Muscle layer of colon (tissue), 2 donors: ENCODE measurements at regions not wholly inside any gene's neighbourhood (a gene's known extent, or its start where the extent isn't known, plus 50 kb on each side); places are given as distances from the start of the nearest gene placed in this dataset.

Experiments
- H3K27ac ChIP-seq: one replicate; pipeline ENCODE4 v1.7.0; 2013; ENCODE audit warnings: low read depth, mild to moderate bottlenecking, low read length, moderate library complexity
- H3K27me3 ChIP-seq, 2 donors: one replicate each; pipeline ENCODE4 v1.7.0; 2013; ENCODE audit warnings: low read length in 2 of 2, mild to moderate bottlenecking in 2 of 2; ENCODE audit not compliant: insufficient read depth in 2 of 2, control insufficient read depth in 1 of 2
- H3K36me3 ChIP-seq: one replicate; pipeline ENCODE4 v1.7.0; 2013; ENCODE audit warnings: mild to moderate bottlenecking, low read length; ENCODE audit not compliant: insufficient read depth
- H3K4me1 ChIP-seq: one replicate; pipeline ENCODE4 v1.7.0; 2013; ENCODE audit warnings: mild to moderate bottlenecking, low read length; ENCODE audit not compliant: insufficient read depth
- H3K4me3 ChIP-seq, 2 donors: one replicate each; pipeline ENCODE4 v1.7.0; 2013; ENCODE audit warnings: low read length in 2 of 2, low read depth in 1 of 2, mild to moderate bottlenecking in 1 of 2, moderate library complexity in 1 of 2
- H3K9ac ChIP-seq: one replicate; pipeline ENCODE4 v1.7.0; 2013; ENCODE audit warnings: low read length
- H3K9me3 ChIP-seq: one replicate; pipeline ENCODE4 v1.7.0; 2013; ENCODE audit warnings: mild to moderate bottlenecking, low read length
- donor health status: abdominal sarcoma.
- donor health status: Adenocarcinoma of cecum.

- Histone ChIP-seq H3K4me3 (no peak overlapping the region), H3K9me3 (no peaks in the 10 kb centered on the region), H3K27me3 (no peaks in the 10 kb centered on the region), H3K9ac (no peak overlapping the region), H3K36me3 (no peaks in the 10 kb centered on the region), H3K4me1 (no peaks in the 10 kb centered on the region), H3K27ac (no peak overlapping the region)
These were observed 295.7 kb downstream of the SETD4 start for GRCh38 chr21:35764586-35764985.

DNA sequence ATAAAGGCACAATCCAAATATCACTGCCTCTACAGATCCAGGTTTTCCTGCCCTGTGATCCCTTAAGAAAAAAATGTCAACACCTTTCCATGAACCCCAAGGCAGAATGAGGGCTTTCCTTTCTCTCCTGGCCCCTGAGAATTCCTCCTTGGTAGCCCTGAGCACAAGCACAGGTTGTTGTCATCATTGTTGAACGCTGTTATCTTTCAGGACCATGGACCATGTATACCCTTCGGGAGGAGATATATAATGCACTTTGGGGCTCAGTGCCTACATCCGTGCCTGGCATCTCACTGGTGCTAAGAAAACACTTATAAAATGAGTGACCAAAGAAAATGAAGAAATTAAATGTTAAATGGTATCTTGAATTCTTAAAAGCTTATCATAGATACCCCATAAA, 296.2 kb downstream of the SETD4 start:
- H3K9me3 ChIP-seq = no peaks in the 10 kb centered on the region
- H3K27me3 ChIP-seq = no peaks in the 10 kb centered on the region
- H3K4me3 ChIP-seq = no peak overlapping the region
- no peak overlapping the region for H3K27ac ChIP-seq
- no peaks in the 10 kb centered on the region for H3K4me1 ChIP-seq
- H3K36me3 ChIP-seq = no peaks in the 10 kb centered on the region
- no peak overlapping the region for H3K9ac ChIP-seq

- H3K9me3 ChIP-seq = no peaks in the 10 kb centered on the region
- no peak overlapping the region for H3K4me3 ChIP-seq
- H3K27ac ChIP-seq = no peak overlapping the region
- H3K4me1 ChIP-seq = no peaks in the 10 kb centered on the region
- H3K9ac ChIP-seq = no peak overlapping the region
- H3K27me3 ChIP-seq = no peaks in the 10 kb centered on the region
- H3K36me3 ChIP-seq = no peaks in the 10 kb centered on the region
These were observed 305.7 kb downstream of the SETD4 start for GRCh38 chr21:35754583-35754982.

DNA sequence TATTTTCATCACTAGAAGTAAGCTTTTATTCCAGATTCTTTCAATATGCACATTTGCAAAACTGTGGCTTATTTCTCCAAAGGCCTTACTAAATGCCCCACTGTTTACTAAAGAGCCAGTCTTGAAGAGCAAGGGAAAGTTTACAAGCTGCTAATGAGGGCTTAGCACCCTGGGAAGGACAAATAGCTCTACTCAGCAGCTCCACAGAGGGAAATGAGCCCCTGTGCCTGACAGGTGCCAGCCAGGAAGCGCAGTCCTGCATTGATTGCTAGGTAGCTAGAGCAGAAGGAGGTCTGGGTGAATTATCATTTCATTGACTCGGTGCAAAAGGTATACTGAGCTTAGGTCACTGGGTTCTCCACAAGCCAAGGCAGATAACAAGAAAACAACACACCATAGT, 307.0 kb downstream of the SETD4 start:
- Histone ChIP-seq H3K4me1 (no peaks in the 10 kb centered on the region), H3K27ac (no peak overlapping the region), H3K27me3 (no peaks in the 10 kb centered on the region), H3K9me3 (no peaks in the 10 kb centered on the region), H3K9ac (no peak overlapping the region), H3K36me3 (no peaks in the 10 kb centered on the region), H3K4me3 (no peak overlapping the region)

GRCh38 chr21:35751171-35751570, 309.2 kb downstream of the SETD4 start:
- no peak overlapping the region for H3K4me3 ChIP-seq

DNA sequence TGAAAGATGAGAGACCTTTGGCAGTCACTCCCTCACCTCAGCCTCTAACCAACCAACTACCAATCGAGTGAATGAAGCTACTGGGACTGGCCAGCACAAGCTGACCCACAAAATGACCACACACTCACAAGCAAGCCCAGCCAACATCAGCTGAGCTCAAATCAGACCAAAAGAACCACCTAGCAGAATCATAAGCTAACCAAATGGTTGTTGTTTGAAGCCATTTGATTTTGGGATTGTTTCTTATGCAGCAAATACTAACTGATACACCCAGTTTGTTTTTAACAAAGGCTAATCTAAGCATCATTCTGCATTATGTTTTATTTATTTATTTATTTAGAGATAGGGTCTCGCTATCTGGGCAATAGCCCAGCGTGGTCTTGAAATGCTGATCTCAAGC, 310.4 kb downstream of the SETD4 start:
- Histone ChIP-seq H3K4me3 (no peak overlapping the region), H3K27me3 (no peaks in the 10 kb centered on the region), H3K4me1 (no peaks in the 10 kb centered on the region), H3K9me3 (no peaks in the 10 kb centered on the region), H3K9ac (no peak overlapping the region), H3K36me3 (no peaks in the 10 kb centered on the region), H3K27ac (no peak overlapping the region)

More at GRCh38 chr21:35751171-35751570, 309.2 kb downstream of the SETD4 start:
- no peaks in the 10 kb centered on the region for H3K9me3 ChIP-seq
- H3K9ac ChIP-seq = no peak overlapping the region
- H3K4me1 ChIP-seq = no peaks in the 10 kb centered on the region
- no peaks in the 10 kb centered on the region for H3K27me3 ChIP-seq
- H3K27ac ChIP-seq = no peak overlapping the region
- no peaks in the 10 kb centered on the region for H3K36me3 ChIP-seq

DNA sequence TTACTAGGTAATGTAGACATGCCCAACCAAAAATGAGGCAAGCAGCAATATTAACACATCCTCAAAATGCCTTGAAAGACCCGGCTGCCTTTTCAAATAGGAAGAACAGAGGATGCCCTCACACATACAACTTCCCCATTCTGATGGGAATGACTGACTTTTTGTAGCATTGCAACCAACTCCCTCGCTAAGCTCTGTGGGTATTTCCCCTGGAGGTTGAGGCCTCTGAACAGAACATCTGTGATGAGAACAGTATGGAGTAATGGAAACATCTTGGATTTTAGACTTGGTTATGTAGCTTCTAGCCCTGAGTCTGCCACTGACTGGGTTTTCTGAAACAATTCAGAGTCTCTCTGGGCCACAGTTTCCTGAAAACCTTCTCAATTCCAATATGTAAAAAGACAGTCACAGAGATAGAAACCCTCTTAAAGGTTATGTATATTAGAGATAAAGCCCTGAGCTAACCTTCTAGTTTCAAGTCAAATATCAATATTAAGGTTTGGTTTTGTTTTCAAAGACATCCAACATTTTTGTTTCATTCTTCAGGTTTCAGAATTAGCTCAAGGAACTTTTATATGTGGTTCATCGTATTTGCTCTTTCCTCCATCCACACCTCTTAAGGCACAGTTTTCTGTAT, 311.5 kb downstream of the SETD4 start:
- no peaks in the 10 kb centered on the region for H3K27me3 ChIP-seq
- no peak overlapping the region for H3K4me3 ChIP-seq
- no peaks in the 10 kb centered on the region for H3K9me3 ChIP-seq
- no peak overlapping the region for H3K9ac ChIP-seq
- H3K4me1 ChIP-seq = no peaks in the 10 kb centered on the region
- H3K36me3 ChIP-seq = no peaks in the 10 kb centered on the region
- H3K27ac ChIP-seq = no peak overlapping the region

GRCh38 chr21:35743571-35743970, 316.8 kb downstream of the SETD4 start:
- no peak overlapping the region for H3K9ac ChIP-seq
- H3K27ac ChIP-seq = no peak overlapping the region
- no peak overlapping the region for H3K4me3 ChIP-seq
- peaks cover 5% of the 10 kb centered on the region for H3K9me3 ChIP-seq
- H3K36me3 ChIP-seq = no peaks in the 10 kb centered on the region
- H3K27me3 ChIP-seq = no peaks in the 10 kb centered on the region
- H3K4me1 ChIP-seq = peaks cover 8% of the 10 kb centered on the region

GRCh38 chr21:35738347-35738961, 321.9 kb downstream of the SETD4 start:
- Histone ChIP-seq H3K9me3 (peaks cover 5% of the 10 kb centered on the region), H3K4me3 (no peak overlapping the region), H3K27me3 (no peaks in the 10 kb centered on the region), H3K4me1 (peaks cover 15% of the 10 kb centered on the region), H3K27ac (no peak overlapping the region), H3K9ac (no peak overlapping the region), H3K36me3 (no peaks in the 10 kb centered on the region)

GRCh38 chr21:35737899-35738346, 322.4 kb downstream of the SETD4 start:
- peaks cover 5% of the 10 kb centered on the region for H3K9me3 ChIP-seq
- H3K4me1 ChIP-seq = peaks cover 15% of the 10 kb centered on the region
- H3K27ac ChIP-seq = no peak overlapping the region
- H3K27me3 ChIP-seq = no peaks in the 10 kb centered on the region
- H3K4me3 ChIP-seq = no peak overlapping the region
- no peak overlapping the region for H3K9ac ChIP-seq
- H3K36me3 ChIP-seq = no peaks in the 10 kb centered on the region

DNA sequence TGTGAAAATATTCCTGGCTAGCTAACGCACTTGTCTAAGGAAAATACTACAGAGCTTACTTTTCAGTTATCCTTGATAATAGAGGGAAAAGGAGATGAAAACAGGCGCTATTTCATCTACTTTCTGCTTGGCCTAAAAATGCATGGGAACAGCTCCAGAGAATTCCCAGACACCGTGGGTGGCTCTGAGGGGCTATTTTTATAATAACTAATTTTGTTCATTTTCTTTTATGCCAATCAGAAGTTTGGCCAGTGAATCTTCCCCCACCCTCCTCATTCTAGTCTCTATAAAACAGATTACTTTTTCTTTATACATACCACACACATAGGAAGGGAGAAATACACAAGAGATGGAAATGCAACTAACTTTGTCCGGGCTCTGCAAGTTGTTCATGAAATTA, 322.9 kb downstream of the SETD4 start:
- peaks cover 5% of the 10 kb centered on the region for H3K9me3 ChIP-seq
- no peaks in the 10 kb centered on the region for H3K36me3 ChIP-seq
- no peak overlapping the region for H3K27ac ChIP-seq
- H3K9ac ChIP-seq = no peak overlapping the region
- H3K4me3 ChIP-seq = no peak overlapping the region
- H3K27me3 ChIP-seq = no peaks in the 10 kb centered on the region
- peaks cover 15% of the 10 kb centered on the region for H3K4me1 ChIP-seq

DNA sequence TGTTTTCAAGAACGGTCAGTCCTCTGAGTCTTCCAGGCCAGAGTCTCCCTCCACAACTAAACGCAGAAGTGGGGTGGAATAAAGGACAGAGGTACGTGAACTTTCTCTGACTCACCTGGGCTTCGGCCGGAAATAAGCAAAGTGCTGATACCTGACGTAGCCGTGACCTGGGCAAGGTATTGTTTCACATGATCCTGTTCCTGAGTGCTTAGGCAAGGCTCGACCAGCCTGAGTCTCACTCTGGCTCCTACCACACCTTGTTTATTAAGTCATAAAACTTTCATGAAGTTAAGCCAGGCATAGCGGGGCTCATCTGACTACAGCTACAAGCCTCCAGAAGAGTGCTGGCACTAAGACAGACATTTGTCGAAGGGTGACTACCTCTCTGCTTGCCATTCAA, 327.5 kb downstream of the SETD4 start:
- Histone ChIP-seq H3K36me3 (no peaks in the 10 kb centered on the region), H3K27ac (no peak overlapping the region), H3K4me1 (no peaks in the 10 kb centered on the region), H3K9me3 (no peaks in the 10 kb centered on the region), H3K4me3 (no peak overlapping the region), H3K9ac (no peak overlapping the region), H3K27me3 (no peaks in the 10 kb centered on the region)
